HCT116 (cell line): ENCODE measurements at regions not wholly inside any gene's neighbourhood (a gene's known extent, or its start where the extent isn't known, plus 50 kb on each side); places are given as distances from the start of the nearest gene placed in this dataset.

ENCODE experiments used
- EGR1 ChIP-seq: IDR thresholded peaks from 2 replicates; pipeline ENCODE4 v1.6.1; 2012; ENCODE audit warnings: low read depth
- JUND ChIP-seq: IDR thresholded peaks from 2 replicates; pipeline ENCODE4 v1.6.1; 2012
- POLR2A ChIP-seq: IDR thresholded peaks from 2 replicates; pipeline ENCODE4 v1.7.0; 2011; ENCODE audit warnings: borderline replicate concordance; ENCODE audit not compliant: insufficient read depth, insufficient read length; ENCODE audit errors: extremely low read depth
- TCF7L2 ChIP-seq: IDR thresholded peaks from 2 replicates; pipeline ENCODE4 v1.7.0; 2011; ENCODE audit warnings: borderline replicate concordance, inconsistent platforms; ENCODE audit not compliant: insufficient read depth, insufficient read length; ENCODE audit errors: extremely low read depth
- ZNF274 ChIP-seq: fragments of 200-500 bp; sonication (Bioruptor generic); IDR thresholded peaks from 2 replicates; pipeline ENCODE4 v1.6.1; 2014; ENCODE audit warnings: mild to moderate bottlenecking, low read depth, low read length, inconsistent platforms
- TF ChIP-seq, protein P1 (sequence below), 3 experiments: fragments of 200-600 bp in 1 of 3; sonication (generic) in 1 of 3; IDR thresholded peaks in 2 of 3; conservative IDR thresholded peaks in 1 of 3; 2 replicates each; pipeline ENCODE4 v1.5.1; 2012 to 2017; ENCODE audit warnings: low read depth in 2 of 3, low read length in 2 of 3, antibody characterized with exemption in 1 of 3, borderline replicate concordance in 1 of 3, control low read depth in 1 of 3, mild to moderate bottlenecking in 1 of 3, mixed read lengths in 1 of 3, mixed run types in 1 of 3, moderate library complexity in 1 of 3; ENCODE audit not compliant: insufficient read depth in 1 of 3

DNA sequence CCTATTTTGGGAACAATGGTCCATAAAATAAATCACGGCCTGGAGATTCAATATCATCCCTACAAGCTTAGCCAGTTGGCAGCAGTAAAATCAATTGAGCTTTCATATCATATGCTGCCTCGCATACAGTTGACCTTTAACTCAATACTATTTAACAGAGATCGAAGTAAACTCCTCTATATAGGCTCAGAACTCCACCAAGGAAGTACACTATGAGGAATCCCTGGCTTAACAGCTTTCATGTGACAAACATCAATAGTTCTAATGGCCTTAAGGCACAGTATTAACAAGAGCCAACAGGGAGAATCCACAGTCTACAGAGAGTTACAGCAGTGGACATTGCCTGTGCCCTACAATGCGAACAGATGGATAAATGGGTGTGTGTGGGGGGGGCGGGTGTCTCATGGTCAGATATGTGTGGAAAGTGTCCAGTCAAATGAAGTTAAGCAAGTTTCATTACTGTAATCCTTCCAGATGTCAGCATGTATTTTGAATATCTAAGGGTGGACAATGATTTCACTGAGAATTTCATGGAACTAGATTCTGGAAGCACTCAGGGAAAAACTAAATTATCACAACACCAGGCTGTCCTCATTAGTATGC lies 98.2 kb upstream of the FAM9B start:
- TF ChIP-seq, protein P1, sequence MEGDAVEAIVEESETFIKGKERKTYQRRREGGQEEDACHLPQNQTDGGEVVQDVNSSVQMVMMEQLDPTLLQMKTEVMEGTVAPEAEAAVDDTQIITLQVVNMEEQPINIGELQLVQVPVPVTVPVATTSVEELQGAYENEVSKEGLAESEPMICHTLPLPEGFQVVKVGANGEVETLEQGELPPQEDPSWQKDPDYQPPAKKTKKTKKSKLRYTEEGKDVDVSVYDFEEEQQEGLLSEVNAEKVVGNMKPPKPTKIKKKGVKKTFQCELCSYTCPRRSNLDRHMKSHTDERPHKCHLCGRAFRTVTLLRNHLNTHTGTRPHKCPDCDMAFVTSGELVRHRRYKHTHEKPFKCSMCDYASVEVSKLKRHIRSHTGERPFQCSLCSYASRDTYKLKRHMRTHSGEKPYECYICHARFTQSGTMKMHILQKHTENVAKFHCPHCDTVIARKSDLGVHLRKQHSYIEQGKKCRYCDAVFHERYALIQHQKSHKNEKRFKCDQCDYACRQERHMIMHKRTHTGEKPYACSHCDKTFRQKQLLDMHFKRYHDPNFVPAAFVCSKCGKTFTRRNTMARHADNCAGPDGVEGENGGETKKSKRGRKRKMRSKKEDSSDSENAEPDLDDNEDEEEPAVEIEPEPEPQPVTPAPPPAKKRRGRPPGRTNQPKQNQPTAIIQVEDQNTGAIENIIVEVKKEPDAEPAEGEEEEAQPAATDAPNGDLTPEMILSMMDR (IDR thresholded peaks at IDR 0.05 in 2 of 3, conservative IDR thresholded peaks at IDR 0.05 in 1 of 3; ENCODE audit: borderline replicate concordance in 1 of 3, insufficient read depth in 1 of 3, low read depth in 2 of 3, low read length in 2 of 3): no peak
- TF ChIP-seq JUND (no peak), ZNF274 (no peak), EGR1 (no peak), POLR2A (no peak), TCF7L2 (no peak)
